ENCODE measurements at regions not wholly inside any gene's neighbourhood (a gene's known extent, or its start where the extent isn't known, plus 50 kb on each side); places are given as distances from the start of the nearest gene placed in this dataset.

- Histone ChIP-seq H3K27ac (ENCODE audit: low read length) (no peak overlapping the region), H3K9me3 (ENCODE audit: control insufficient read depth in 2 of 2, low read length in 2 of 2) (no peaks in the 10 kb centered on the region), H3K9ac (ENCODE audit: low read length in 2 of 2) (no peak overlapping the region), H3K27me3 (ENCODE audit: control insufficient read depth in 1 of 2, insufficient read depth in 2 of 2, low read length in 2 of 2) (peaks cover 0 to 4% of the 10 kb centered on the region in 2 donors), H3K4me1 (ENCODE audit: control insufficient read depth, insufficient read depth, low read length) (no peaks in the 10 kb centered on the region), H3K4me3 (ENCODE audit: low read length in 2 of 2) (no peak overlapping the region), H3K36me3 (ENCODE audit: control insufficient read depth in 2 of 2, insufficient read depth in 2 of 2, low read length in 2 of 2) (no peaks in the 10 kb centered on the region)
Observed at GRCh38 chr20:24395151-24395550, 74.3 kb upstream of the SYNDIG1 start.

GRCh38 chr20:24393903-24394302 is 75.5 kb upstream of the SYNDIG1 start:
- Histone ChIP-seq H3K9ac (ENCODE audit: low read length in 2 of 2) (no peak overlapping the region), H3K27me3 (ENCODE audit: control insufficient read depth in 1 of 2, insufficient read depth in 2 of 2, low read length in 2 of 2) (peaks cover 0 to 4% of the 10 kb centered on the region in 2 donors)

GRCh38 chr20:24392612-24393011 is 76.8 kb upstream of the SYNDIG1 start:
- Histone ChIP-seq H3K4me3 (ENCODE audit: low read length in 2 of 2) (no peak overlapping the region), H3K27me3 (ENCODE audit: control insufficient read depth in 1 of 2, insufficient read depth in 2 of 2, low read length in 2 of 2) (peaks cover 0 to 4% of the 10 kb centered on the region in 2 donors), H3K9ac (ENCODE audit: low read length in 2 of 2) (no peak overlapping the region), H3K4me1 (ENCODE audit: control insufficient read depth, insufficient read depth, low read length) (no peaks in the 10 kb centered on the region), H3K36me3 (ENCODE audit: control insufficient read depth in 2 of 2, insufficient read depth in 2 of 2, low read length in 2 of 2) (no peaks in the 10 kb centered on the region), H3K9me3 (ENCODE audit: control insufficient read depth in 2 of 2, low read length in 2 of 2) (no peaks in the 10 kb centered on the region), H3K27ac (ENCODE audit: low read length) (no peak overlapping the region)

More at GRCh38 chr20:24393903-24394302, 75.5 kb upstream of the SYNDIG1 start:
- Histone ChIP-seq H3K4me1 (ENCODE audit: control insufficient read depth, insufficient read depth, low read length) (no peaks in the 10 kb centered on the region), H3K4me3 (ENCODE audit: low read length in 2 of 2) (no peak overlapping the region), H3K27ac (ENCODE audit: low read length) (no peak overlapping the region), H3K36me3 (ENCODE audit: control insufficient read depth in 2 of 2, insufficient read depth in 2 of 2, low read length in 2 of 2) (no peaks in the 10 kb centered on the region), H3K9me3 (ENCODE audit: control insufficient read depth in 2 of 2, low read length in 2 of 2) (no peaks in the 10 kb centered on the region)

- H3K9ac ChIP-seq (ENCODE audit: low read length in 2 of 2) = no peak overlapping the region
- H3K4me1 ChIP-seq (ENCODE audit: control insufficient read depth, insufficient read depth, low read length) = no peaks in the 10 kb centered on the region
- H3K36me3 ChIP-seq (ENCODE audit: control insufficient read depth in 2 of 2, insufficient read depth in 2 of 2, low read length in 2 of 2) = no peaks in the 10 kb centered on the region
- peaks cover 0 to 4% of the 10 kb centered on the region in 2 donors for H3K27me3 ChIP-seq (ENCODE audit: control insufficient read depth in 1 of 2, insufficient read depth in 2 of 2, low read length in 2 of 2)
- no peak overlapping the region for H3K27ac ChIP-seq (ENCODE audit: low read length)
- no peaks in the 10 kb centered on the region for H3K9me3 ChIP-seq (ENCODE audit: control insufficient read depth in 2 of 2, low read length in 2 of 2)
- H3K4me3 ChIP-seq (ENCODE audit: low read length in 2 of 2) = no peak overlapping the region
Observed at GRCh38 chr20:24389686-24390085, 79.7 kb upstream of the SYNDIG1 start.

- peaks cover 0 to 4% of the 10 kb centered on the region in 2 donors for H3K27me3 ChIP-seq (ENCODE audit: control insufficient read depth in 1 of 2, insufficient read depth in 2 of 2, low read length in 2 of 2)
- no peaks in the 10 kb centered on the region for H3K9me3 ChIP-seq (ENCODE audit: control insufficient read depth in 2 of 2, low read length in 2 of 2)
- H3K9ac ChIP-seq (ENCODE audit: low read length in 2 of 2) = no peak overlapping the region
- H3K27ac ChIP-seq (ENCODE audit: low read length) = no peak overlapping the region
- no peaks in the 10 kb centered on the region for H3K4me1 ChIP-seq (ENCODE audit: control insufficient read depth, insufficient read depth, low read length)
- H3K4me3 ChIP-seq (ENCODE audit: low read length in 2 of 2) = no peak overlapping the region
- no peaks in the 10 kb centered on the region for H3K36me3 ChIP-seq (ENCODE audit: control insufficient read depth in 2 of 2, insufficient read depth in 2 of 2, low read length in 2 of 2)
Observed at GRCh38 chr20:24388828-24389380, 80.5 kb upstream of the SYNDIG1 start.

- H3K36me3 ChIP-seq (ENCODE audit: control insufficient read depth in 2 of 2, insufficient read depth in 2 of 2, low read length in 2 of 2) = no peaks in the 10 kb centered on the region
- peaks cover 10% of the 10 kb centered on the region for H3K4me1 ChIP-seq (ENCODE audit: control insufficient read depth, insufficient read depth, low read length)
Observed at GRCh38 chr20:24385547-24385946, 83.9 kb upstream of the SYNDIG1 start.

GRCh38 chr20:24384865-24385264 is 84.6 kb upstream of the SYNDIG1 start:
- Histone ChIP-seq H3K27me3 (ENCODE audit: control insufficient read depth in 1 of 2, insufficient read depth in 2 of 2, low read length in 2 of 2) (no peaks in the 10 kb centered on the region), H3K9ac (ENCODE audit: low read length in 2 of 2) (no peak overlapping the region), H3K36me3 (ENCODE audit: control insufficient read depth in 2 of 2, insufficient read depth in 2 of 2, low read length in 2 of 2) (no peaks in the 10 kb centered on the region), H3K9me3 (ENCODE audit: control insufficient read depth in 2 of 2, low read length in 2 of 2) (no peaks in the 10 kb centered on the region), H3K27ac (ENCODE audit: low read length) (no peak overlapping the region), H3K4me1 (ENCODE audit: control insufficient read depth, insufficient read depth, low read length) (peaks cover 12% of the 10 kb centered on the region), H3K4me3 (ENCODE audit: low read length in 2 of 2) (no peak overlapping the region)

More at GRCh38 chr20:24385547-24385946, 83.9 kb upstream of the SYNDIG1 start:
- H3K4me3 ChIP-seq (ENCODE audit: low read length in 2 of 2) = no peak overlapping the region
- no peak overlapping the region for H3K9ac ChIP-seq (ENCODE audit: low read length in 2 of 2)
- H3K9me3 ChIP-seq (ENCODE audit: control insufficient read depth in 2 of 2, low read length in 2 of 2) = no peaks in the 10 kb centered on the region
- no peak overlapping the region for H3K27ac ChIP-seq (ENCODE audit: low read length)
- H3K27me3 ChIP-seq (ENCODE audit: control insufficient read depth in 1 of 2, insufficient read depth in 2 of 2, low read length in 2 of 2) = no peaks in the 10 kb centered on the region

- no peaks in the 10 kb centered on the region for H3K27me3 ChIP-seq (ENCODE audit: control insufficient read depth in 1 of 2, insufficient read depth in 2 of 2, low read length in 2 of 2)
- H3K36me3 ChIP-seq (ENCODE audit: control insufficient read depth in 2 of 2, insufficient read depth in 2 of 2, low read length in 2 of 2) = no peaks in the 10 kb centered on the region
- H3K27ac ChIP-seq (ENCODE audit: low read length) = peak overlapping the region; percentile 41
- H3K4me1 ChIP-seq (ENCODE audit: control insufficient read depth, insufficient read depth, low read length) = peaks cover 21% of the 10 kb centered on the region
- no peaks in the 10 kb centered on the region for H3K9me3 ChIP-seq (ENCODE audit: control insufficient read depth in 2 of 2, low read length in 2 of 2)
- no peak overlapping the region for H3K9ac ChIP-seq (ENCODE audit: low read length in 2 of 2)
- peak overlapping the region; percentile 18 to 54 for H3K4me3 ChIP-seq (ENCODE audit: low read length in 2 of 2)
Observed at GRCh38 chr20:24382743-24383142, 86.7 kb upstream of the SYNDIG1 start.

- no peaks in the 10 kb centered on the region for H3K36me3 ChIP-seq (ENCODE audit: control insufficient read depth in 2 of 2, insufficient read depth in 2 of 2, low read length in 2 of 2)
- no peaks in the 10 kb centered on the region for H3K27me3 ChIP-seq (ENCODE audit: control insufficient read depth in 1 of 2, insufficient read depth in 2 of 2, low read length in 2 of 2)
- peak overlapping the region; percentile 18 to 54 for H3K4me3 ChIP-seq (ENCODE audit: low read length in 2 of 2)
- H3K27ac ChIP-seq (ENCODE audit: low read length) = peak overlapping the region; percentile 41
- no peaks in the 10 kb centered on the region for H3K9me3 ChIP-seq (ENCODE audit: control insufficient read depth in 2 of 2, low read length in 2 of 2)
- H3K4me1 ChIP-seq (ENCODE audit: control insufficient read depth, insufficient read depth, low read length) = peaks cover 21% of the 10 kb centered on the region
- no peak overlapping the region for H3K9ac ChIP-seq (ENCODE audit: low read length in 2 of 2)
Observed at GRCh38 chr20:24382331-24382730, 87.1 kb upstream of the SYNDIG1 start.

- H3K4me1 ChIP-seq (ENCODE audit: control insufficient read depth, insufficient read depth, low read length) = peaks cover 22% of the 10 kb centered on the region
- no peaks in the 10 kb centered on the region for H3K27me3 ChIP-seq (ENCODE audit: control insufficient read depth in 1 of 2, insufficient read depth in 2 of 2, low read length in 2 of 2)
- no peaks in the 10 kb centered on the region for H3K36me3 ChIP-seq (ENCODE audit: control insufficient read depth in 2 of 2, insufficient read depth in 2 of 2, low read length in 2 of 2)
- no peak overlapping the region for H3K4me3 ChIP-seq (ENCODE audit: low read length in 2 of 2)
- H3K9me3 ChIP-seq (ENCODE audit: control insufficient read depth in 2 of 2, low read length in 2 of 2) = no peaks in the 10 kb centered on the region
- H3K9ac ChIP-seq (ENCODE audit: low read length in 2 of 2) = no peak overlapping the region
- H3K27ac ChIP-seq (ENCODE audit: low read length) = no peak overlapping the region
Observed at GRCh38 chr20:24381886-24382285, 87.5 kb upstream of the SYNDIG1 start.

GRCh38 chr20:24379484-24379927 is 89.9 kb upstream of the SYNDIG1 start:
- Histone ChIP-seq H3K9ac (ENCODE audit: low read length in 2 of 2) (no peak overlapping the region), H3K36me3 (ENCODE audit: control insufficient read depth in 2 of 2, insufficient read depth in 2 of 2, low read length in 2 of 2) (no peaks in the 10 kb centered on the region), H3K4me1 (ENCODE audit: control insufficient read depth, insufficient read depth, low read length) (peaks cover 25% of the 10 kb centered on the region), H3K4me3 (ENCODE audit: low read length in 2 of 2) (peak overlapping the region in 1 of 2 donors; percentile 15), H3K9me3 (ENCODE audit: control insufficient read depth in 2 of 2, low read length in 2 of 2) (no peaks in the 10 kb centered on the region), H3K27ac (ENCODE audit: low read length) (no peak overlapping the region), H3K27me3 (ENCODE audit: control insufficient read depth in 1 of 2, insufficient read depth in 2 of 2, low read length in 2 of 2) (no peaks in the 10 kb centered on the region)
